Stomach (tissue), 8 donors: ENCODE measurements at regions not wholly inside any gene's neighbourhood (a gene's known extent, or its start where the extent isn't known, plus 50 kb on each side); places are given as distances from the start of the nearest gene placed in this dataset.

Source experiments
- DNase-seq, 2 donors: peaks; one replicate each; pipeline versions ENCODE4 v3.0.0 to v3.0.0-alpha.2; 2013 to 2019
- H3K27ac ChIP-seq, 5 donors: fragments of 200-600 bp in 4 of 5; sonication (generic) in 4 of 5; one replicate each; pipeline ENCODE4 v1.5.1; 2013 to 2019; ENCODE audit warnings: mild to moderate bottlenecking in 1 of 5, moderate library complexity in 1 of 5
- H3K27me3 ChIP-seq, 3 donors: fragments of 200-600 bp; sonication (generic); one replicate each; pipeline ENCODE4 v1.5.1; 2017 to 2019; ENCODE audit warnings: mixed run types in 1 of 3
- H3K36me3 ChIP-seq, 4 donors: fragments of 200-600 bp; sonication (generic); 1 replicate in 3 of 4; 2 replicates in 1 of 4; pipeline ENCODE4 v1.5.1; 2016 to 2019
- H3K4me1 ChIP-seq, 4 donors: fragments of 200-600 bp; sonication (generic); one replicate each; pipeline ENCODE4 v1.5.1; 2016 to 2019
- H3K4me3 ChIP-seq, 4 donors: fragments of 200-600 bp; sonication (generic) in 3 of 4; one replicate each; pipeline ENCODE4 v1.5.1; 2016 to 2019; ENCODE audit warnings: mild to moderate bottlenecking in 1 of 4
- H3K9me3 ChIP-seq, 4 donors: fragments of 200-600 bp; sonication (generic); one replicate each; pipeline ENCODE4 v1.5.1; 2016 to 2019
- CTCF ChIP-seq, 7 experiments: fragments of 450-650 bp in 4 of 7; fragments of 200-600 bp in 3 of 7; sonication (generic) in 3 of 7; IDR thresholded peaks; one replicate each; pipeline ENCODE4 v1.5.1; 2016 to 2019; ENCODE audit warnings: antibody characterized with exemption in 7 of 7, control low read depth in 2 of 7, mild to moderate bottlenecking in 1 of 7
- EP300 ChIP-seq: sonication (generic); formaldehyde crosslinking; IDR thresholded peaks from one replicate; pipeline ENCODE4 v1.6.1; 2017; ENCODE audit warnings: antibody characterized with exemption
- POLR2A ChIP-seq, 4 donors: fragments of 450-650 bp; IDR thresholded peaks; one replicate each; pipeline ENCODE4 v1.6.1; 2016; ENCODE audit warnings: antibody characterized with exemption in 4 of 4, control low read depth in 2 of 4, mild to moderate bottlenecking in 1 of 4, moderate library complexity in 1 of 4
- POLR2AphosphoS5 ChIP-seq, 3 donors: sonication (generic); formaldehyde crosslinking; IDR thresholded peaks; one replicate each; pipeline ENCODE4 v1.6.1; 2016; ENCODE audit warnings: antibody characterized with exemption in 3 of 3
- WGBS, 5 donors: extraction: QIAGEN DNeasy Blood & Tissue Kit in 3 of 5; methylation state at CpG; one replicate each; pipeline versions ENCODE4 v1.1.5 to v1.1.7; 2013 to 2018; 5-methylcytosine and 5-hydroxymethylcytosine counted together
- intact Hi-C: fragments of 100-400 bp; cut with DNase I; formaldehyde crosslinking; loops from one replicate; pipeline ENCODE4 v1.15.1; 2023; ENCODE audit warnings: low total_unique reads
- donor health status: healthy with polysubstance abuse.
- donor health status: Bipolar disorder and iron deficiency.
- donor health status: healthy.

- 35 to 55% (median 40%) methylated on average over 2 of the region's 2 CpGs for WGBS, 5 donors
- peaks cover 3 to 22% (median 13%) of the 10 kb centered on the region in 4 donors for H3K4me1 ChIP-seq
- no peaks in the 10 kb centered on the region for H3K27me3 ChIP-seq
- no peak for TF ChIP-seq POLR2AphosphoS5 (IDR thresholded peaks at IDR 0.05)
- TF ChIP-seq CTCF (IDR thresholded peaks at IDR 0.05) = peak in 1 of 7 experiments; percentile 6
- no peak for TF ChIP-seq EP300
- TF ChIP-seq POLR2A (IDR thresholded peaks at IDR 0.05) = no peak
- DNase-seq = peak in 1 of 2 donors; percentile 23
- intact Hi-C loops = no loop called here
- H3K4me3 ChIP-seq = no peak overlapping the region
- H3K27ac ChIP-seq = peak overlapping the region in 2 of 5 donors; percentile 1 to 39
- H3K9me3 ChIP-seq = no peaks in the 10 kb centered on the region
- H3K36me3 ChIP-seq = no peaks in the 10 kb centered on the region
These were observed 161.6 kb upstream of the TRIB2 start for GRCh38 chr2:12555012-12555645.

GRCh38 chr2:12556762-12557161, 160.0 kb upstream of the TRIB2 start:
- TF ChIP-seq POLR2A (IDR thresholded peaks at IDR 0.05) (no peak), POLR2AphosphoS5 (IDR thresholded peaks at IDR 0.05) (no peak), CTCF (IDR thresholded peaks at IDR 0.05) (no peak), EP300 (no peak)
- H3K9me3 ChIP-seq = no peaks in the 10 kb centered on the region
- no peaks in the 10 kb centered on the region for H3K27me3 ChIP-seq
- WGBS, 5 donors = 71 to 86% (median 81%) methylated on average over 5 of the region's 5 CpGs
- DNase-seq = no peak
- intact Hi-C loops = no loop called here
- no peak overlapping the region for H3K27ac ChIP-seq
- peaks cover 3 to 22% (median 13%) of the 10 kb centered on the region in 4 donors for H3K4me1 ChIP-seq
- H3K4me3 ChIP-seq = no peak overlapping the region
- no peaks in the 10 kb centered on the region for H3K36me3 ChIP-seq

GRCh38 chr2:12557688-12558087, 159.0 kb upstream of the TRIB2 start:
- DNase-seq = no peak
- 92 to 98% (median 95%) methylated on average over 4 of the region's 4 CpGs for WGBS, 5 donors
- no peak overlapping the region for H3K4me3 ChIP-seq
- no peak overlapping the region for H3K27ac ChIP-seq
- no peaks in the 10 kb centered on the region for H3K36me3 ChIP-seq
- H3K9me3 ChIP-seq = no peaks in the 10 kb centered on the region
- TF ChIP-seq CTCF (IDR thresholded peaks at IDR 0.05) = no peak
- TF ChIP-seq POLR2AphosphoS5 (IDR thresholded peaks at IDR 0.05) = no peak
- TF ChIP-seq EP300 = no peak
- TF ChIP-seq POLR2A (IDR thresholded peaks at IDR 0.05) = no peak
- H3K27me3 ChIP-seq = no peaks in the 10 kb centered on the region
- H3K4me1 ChIP-seq = peaks cover 3 to 22% (median 13%) of the 10 kb centered on the region in 4 donors
- intact Hi-C loops = no loop called here

- Histone ChIP-seq H3K27me3 (no peaks in the 10 kb centered on the region), H3K4me1 (peaks cover 3 to 22% (median 13%) of the 10 kb centered on the region in 4 donors), H3K9me3 (no peaks in the 10 kb centered on the region), H3K27ac (no peak overlapping the region), H3K4me3 (no peak overlapping the region), H3K36me3 (no peaks in the 10 kb centered on the region)
- 84 to 97% (median 94%) methylated on average over 2 of the region's 2 CpGs for WGBS, 5 donors
- intact Hi-C loops = no loop called here
- TF ChIP-seq CTCF (IDR thresholded peaks at IDR 0.05) (no peak), POLR2A (IDR thresholded peaks at IDR 0.05) (no peak), EP300 (no peak), POLR2AphosphoS5 (IDR thresholded peaks at IDR 0.05) (no peak)
- DNase-seq = no peak
These were observed 158.2 kb upstream of the TRIB2 start for GRCh38 chr2:12558519-12558918.
